ENCODE measurements at regions not wholly inside any gene's neighbourhood (a gene's known extent, or its start where the extent isn't known, plus 50 kb on each side); places are given as distances from the start of the nearest gene placed in this dataset.

GRCh38 chr21:36532769-36533467 is 53.0 kb upstream of the CLDN14 start:
- no peak for DNase-seq

GRCh38 chr21:36533468-36533848 is 53.5 kb upstream of the CLDN14 start:
- no peak for DNase-seq

GRCh38 chr21:36534656-36535055 is 54.7 kb upstream of the CLDN14 start:
- no peak for DNase-seq

- no peak for DNase-seq
Observed at GRCh38 chr21:36535618-36536241, 55.8 kb upstream of the CLDN14 start.

GRCh38 chr21:36538761-36539160 is 58.8 kb upstream of the CLDN14 start:
- DNase-seq, result no peak

- DNase-seq, result no peak
Observed at GRCh38 chr21:36539434-36540150, 59.7 kb upstream of the CLDN14 start.

GRCh38 chr21:36540700-36541099 is 60.8 kb upstream of the CLDN14 start:
- DNase-seq, result no peak

- DNase-seq, result no peak
Observed at GRCh38 chr21:36541721-36542139, 61.8 kb upstream of the CLDN14 start.

- peak; percentile 62 for DNase-seq
Observed at GRCh38 chr21:36542312-36543101, 62.6 kb upstream of the CLDN14 start.

GRCh38 chr21:36543924-36544323 is 64.0 kb upstream of the CLDN14 start:
- no peak for DNase-seq

- DNase-seq, result peak; percentile 56
Observed at GRCh38 chr21:36544545-36544944, 64.6 kb upstream of the CLDN14 start.

- DNase-seq, result peak; percentile 9
Observed at GRCh38 chr21:36545776-36546511, 66.0 kb upstream of the CLDN14 start.

GRCh38 chr21:36547464-36547863 is 67.5 kb upstream of the CLDN14 start:
- DNase-seq, result no peak

- DNase-seq, result no peak
Observed at GRCh38 chr21:36548866-36549265, 68.9 kb upstream of the CLDN14 start.

- no peak for DNase-seq
Observed at GRCh38 chr21:36549470-36549869, 69.5 kb upstream of the CLDN14 start.

GRCh38 chr21:36550761-36551160 is 70.8 kb upstream of the CLDN14 start:
- DNase-seq, result no peak

GRCh38 chr21:36551321-36551720 is 71.4 kb upstream of the CLDN14 start:
- DNase-seq, result no peak

- no peak for DNase-seq
Observed at GRCh38 chr21:36551731-36552433, 72.0 kb upstream of the CLDN14 start.

- no peak for DNase-seq
Observed at GRCh38 chr21:36552434-36552785, 72.5 kb upstream of the CLDN14 start.

GRCh38 chr21:36553406-36553805 is 73.5 kb upstream of the CLDN14 start:
- DNase-seq, result no peak

GRCh38 chr21:36554411-36555157 is 74.7 kb upstream of the CLDN14 start:
- DNase-seq, result no peak
